ENCODE measurements at regions not wholly inside any gene's neighbourhood (a gene's known extent, or its start where the extent isn't known, plus 50 kb on each side); places are given as distances from the start of the nearest gene placed in this dataset.

DNA sequence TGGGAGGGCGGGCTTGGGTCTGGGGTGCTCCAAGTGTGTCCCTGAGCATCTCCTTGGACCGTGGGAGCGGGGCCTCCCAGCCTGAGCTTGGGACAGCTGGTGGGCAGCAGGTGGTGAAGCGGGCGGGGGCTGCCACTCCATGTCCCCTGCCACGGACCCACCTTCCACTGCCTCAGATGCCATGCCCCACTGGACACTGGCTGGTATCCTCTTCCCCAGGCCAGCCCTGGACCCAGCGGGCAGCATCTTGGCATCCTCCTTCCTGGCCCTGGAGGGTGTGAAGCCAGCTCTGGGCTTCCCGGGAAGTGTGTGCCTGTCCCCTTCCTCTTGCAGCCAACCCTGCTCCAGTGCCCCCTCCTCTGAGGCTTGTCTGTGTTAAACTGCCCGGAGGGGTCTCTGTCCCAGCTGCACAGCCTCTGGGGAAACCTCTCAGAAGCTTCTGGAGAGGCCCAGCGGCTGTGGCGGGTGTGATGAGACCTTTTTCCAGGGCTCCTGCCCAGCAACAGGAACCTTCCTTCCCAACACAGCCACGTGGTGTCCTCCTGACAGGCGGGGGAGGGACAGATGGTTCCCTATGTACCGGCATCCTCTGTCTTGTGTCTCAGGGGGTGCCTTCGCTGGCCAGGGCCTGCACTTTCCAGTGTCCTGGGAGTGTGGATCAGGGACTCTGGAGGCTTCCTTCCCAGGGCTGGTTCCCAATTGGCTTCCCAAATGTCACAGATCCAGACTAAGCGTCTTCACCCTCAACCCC is 81.6 kb upstream of the DISP3 start:
- DNase-seq (ENCODE audit: insufficient read length, low spot score) (no peak), FAIRE-seq (no peak)
- TF ChIP-seq, protein P1, sequence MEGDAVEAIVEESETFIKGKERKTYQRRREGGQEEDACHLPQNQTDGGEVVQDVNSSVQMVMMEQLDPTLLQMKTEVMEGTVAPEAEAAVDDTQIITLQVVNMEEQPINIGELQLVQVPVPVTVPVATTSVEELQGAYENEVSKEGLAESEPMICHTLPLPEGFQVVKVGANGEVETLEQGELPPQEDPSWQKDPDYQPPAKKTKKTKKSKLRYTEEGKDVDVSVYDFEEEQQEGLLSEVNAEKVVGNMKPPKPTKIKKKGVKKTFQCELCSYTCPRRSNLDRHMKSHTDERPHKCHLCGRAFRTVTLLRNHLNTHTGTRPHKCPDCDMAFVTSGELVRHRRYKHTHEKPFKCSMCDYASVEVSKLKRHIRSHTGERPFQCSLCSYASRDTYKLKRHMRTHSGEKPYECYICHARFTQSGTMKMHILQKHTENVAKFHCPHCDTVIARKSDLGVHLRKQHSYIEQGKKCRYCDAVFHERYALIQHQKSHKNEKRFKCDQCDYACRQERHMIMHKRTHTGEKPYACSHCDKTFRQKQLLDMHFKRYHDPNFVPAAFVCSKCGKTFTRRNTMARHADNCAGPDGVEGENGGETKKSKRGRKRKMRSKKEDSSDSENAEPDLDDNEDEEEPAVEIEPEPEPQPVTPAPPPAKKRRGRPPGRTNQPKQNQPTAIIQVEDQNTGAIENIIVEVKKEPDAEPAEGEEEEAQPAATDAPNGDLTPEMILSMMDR (IDR thresholded peaks at IDR 0.05; ENCODE audit: insufficient read depth, missing control alignments): no peak

DNA sequence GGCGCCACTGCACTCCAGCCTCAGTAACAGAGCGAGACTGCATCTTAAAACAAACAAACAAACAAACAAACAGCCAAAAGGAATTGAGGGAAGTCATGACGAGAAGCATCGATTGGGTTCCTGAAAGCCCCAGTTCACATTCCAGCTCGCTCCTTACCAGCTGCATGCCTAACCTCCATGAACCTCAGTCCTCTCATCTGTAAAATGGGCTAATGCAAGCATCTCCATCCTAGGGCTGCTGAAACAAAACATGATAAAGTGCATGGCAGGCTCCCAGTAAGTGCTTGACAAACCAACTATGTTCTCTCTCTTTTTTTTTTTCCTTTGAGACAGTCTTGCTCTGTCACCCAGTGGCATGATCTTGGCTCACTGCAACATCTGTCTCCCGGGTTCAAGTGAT is 79.7 kb upstream of the DISP3 start:
- FAIRE-seq: no peak
- DNase-seq (ENCODE audit: insufficient read length, low spot score): no peak
- TF ChIP-seq, protein P1 (IDR thresholded peaks at IDR 0.05; ENCODE audit: insufficient read depth, missing control alignments): no peak

DNA sequence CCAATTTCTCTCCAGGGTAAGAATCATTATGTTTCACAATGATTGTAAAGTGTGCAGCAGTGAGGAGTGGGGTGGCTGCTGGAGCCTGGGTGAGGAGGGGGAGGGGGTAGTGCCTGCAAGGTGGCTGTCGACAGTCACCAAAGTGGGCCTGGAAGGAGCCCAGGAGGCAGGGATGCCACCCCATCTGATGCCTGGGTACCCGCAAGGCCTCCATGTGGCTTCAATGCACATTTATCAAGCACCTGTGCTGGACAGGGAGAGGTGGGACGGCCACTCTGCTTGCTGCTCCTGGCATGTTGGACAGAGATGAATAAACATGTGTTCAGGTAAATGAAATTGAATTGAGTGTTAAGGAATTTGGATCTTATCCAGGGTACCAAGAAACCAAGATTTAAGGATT is 78.8 kb upstream of the DISP3 start:
- FAIRE-seq: no peak
- DNase-seq (ENCODE audit: insufficient read length, low spot score): no peak
- TF ChIP-seq, protein P1 (IDR thresholded peaks at IDR 0.05; ENCODE audit: insufficient read depth, missing control alignments): no peak

DNA sequence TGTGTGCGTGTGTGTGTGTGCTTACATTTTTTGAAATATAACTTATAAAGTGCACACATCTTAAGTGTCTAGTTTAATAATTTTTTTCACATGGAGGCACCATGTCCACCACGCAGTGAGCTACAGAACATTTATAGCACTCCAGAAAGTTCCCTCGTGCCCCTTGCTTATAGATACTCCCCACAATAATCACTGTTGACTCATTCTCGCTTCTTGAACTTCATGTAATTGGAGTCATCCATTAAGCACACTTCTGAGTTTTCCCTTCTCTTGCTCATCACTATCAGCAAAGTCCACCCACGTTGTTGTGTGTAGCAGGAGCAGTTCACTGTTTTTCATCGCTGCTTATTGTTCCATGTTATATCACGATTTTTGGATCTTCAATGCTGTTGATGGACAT is 78.4 kb upstream of the DISP3 start:
- DNase-seq (ENCODE audit: insufficient read length, low spot score) (no peak), FAIRE-seq (no peak)
- TF ChIP-seq, protein P1 (IDR thresholded peaks at IDR 0.05; ENCODE audit: insufficient read depth, missing control alignments): no peak

DNA sequence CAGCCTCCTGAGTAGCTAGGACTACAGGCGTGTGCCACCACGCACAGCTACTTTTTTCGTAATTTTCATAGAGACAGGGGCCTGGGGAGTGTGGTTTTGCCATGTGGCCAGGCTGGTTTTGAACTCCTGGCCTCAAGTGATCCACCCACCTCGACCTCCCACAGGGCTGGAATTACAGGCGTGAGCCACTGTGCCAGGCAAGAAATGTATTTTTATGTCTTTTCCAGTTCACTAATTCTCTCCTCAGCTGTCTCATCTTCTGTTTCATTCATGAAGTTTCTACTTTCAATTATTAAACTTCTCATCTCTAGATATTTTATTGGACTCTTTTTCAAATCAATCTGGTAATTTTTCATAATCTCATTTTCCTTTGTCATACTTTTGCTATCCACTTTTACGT is 72.1 kb upstream of the DISP3 start:
- no peak for FAIRE-seq
- DNase-seq (ENCODE audit: insufficient read length, low spot score): no peak
- TF ChIP-seq, protein P1 (IDR thresholded peaks at IDR 0.05; ENCODE audit: insufficient read depth, missing control alignments): no peak

DNA sequence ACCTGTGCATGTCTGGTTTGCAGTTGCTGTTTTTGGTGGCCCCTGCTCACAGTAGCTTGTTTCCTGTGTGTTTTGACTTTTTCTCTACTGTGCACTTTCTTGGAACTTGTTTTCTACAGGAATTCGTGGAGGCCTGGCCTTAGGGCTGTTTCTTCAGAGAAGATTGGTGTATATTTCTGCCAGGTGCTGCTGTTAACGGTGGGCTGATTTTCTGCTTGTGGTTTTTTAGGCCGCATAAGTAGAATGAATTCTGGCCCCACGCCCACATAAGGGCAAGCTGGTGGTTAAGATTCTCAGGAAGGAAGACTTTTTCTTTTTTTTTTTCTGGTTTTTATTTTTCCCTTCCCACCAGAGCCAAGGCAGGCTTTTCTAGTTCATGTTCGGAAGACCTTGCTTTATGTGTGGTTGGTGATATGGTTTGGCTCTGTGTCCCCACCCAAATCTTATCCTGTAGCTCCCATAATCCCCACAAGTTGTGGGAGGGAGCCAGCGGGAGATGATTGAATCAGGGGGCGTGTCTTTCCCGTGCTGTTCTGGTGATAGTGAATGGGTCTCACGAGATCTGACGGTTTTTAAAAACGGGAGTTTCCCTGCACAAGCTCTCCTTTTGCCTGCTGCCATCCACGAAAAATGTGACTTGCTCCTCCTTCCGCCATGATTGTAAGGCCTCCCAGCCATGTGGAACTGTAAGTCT is 71.5 kb upstream of the DISP3 start:
- FAIRE-seq (no peak), DNase-seq (ENCODE audit: insufficient read length, low spot score) (no peak)
- TF ChIP-seq, protein P1 (IDR thresholded peaks at IDR 0.05; ENCODE audit: insufficient read depth, missing control alignments): no peak

DNA sequence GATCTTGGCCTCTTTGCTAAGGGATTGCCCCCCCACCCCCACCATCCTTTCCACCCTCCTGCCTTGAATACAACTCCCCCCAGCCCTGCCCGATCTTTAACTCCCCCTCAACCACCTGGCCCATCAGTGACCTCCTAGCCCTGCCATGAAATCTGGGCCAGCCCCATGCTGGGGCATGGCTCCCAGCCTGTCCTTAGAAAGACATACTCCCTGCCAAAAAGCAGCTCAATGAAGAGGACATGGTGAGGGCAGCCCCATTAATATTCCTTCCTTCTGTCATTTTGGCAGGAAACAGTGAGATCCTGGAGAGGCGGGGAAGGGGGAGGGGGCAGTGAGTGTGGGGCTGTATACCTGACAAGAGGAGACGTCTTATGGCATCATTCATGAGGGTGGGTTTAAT is 66.8 kb upstream of the DISP3 start:
- TF ChIP-seq, protein P1 (IDR thresholded peaks at IDR 0.05; ENCODE audit: insufficient read depth, missing control alignments): no peak
- no peak for FAIRE-seq

More for the DNA sequence above, 66.8 kb upstream of the DISP3 start:
- DNase-seq (ENCODE audit: insufficient read length, low spot score): no peak

Data from D721Med (cell line).